ENCODE measurements at regions not wholly inside any gene's neighbourhood (a gene's known extent, or its start where the extent isn't known, plus 50 kb on each side); places are given as distances from the start of the nearest gene placed in this dataset.

- DNase-seq (ENCODE audit: low read depth): no peak
Measured at GRCh38 chr1:30534551-30534940, 188.8 kb downstream of the MATN1 start.

GRCh38 chr1:30533796-30534550 is 189.4 kb downstream of the MATN1 start:
- no peak for DNase-seq (ENCODE audit: low read depth)
- no peak for TF ChIP-seq MYC (IDR thresholded peaks at IDR 0.05; ENCODE audit: low read depth, low read length)
- no peak for TF ChIP-seq MAX (IDR thresholded peaks at IDR 0.05; ENCODE audit: low read depth, low read length)
- no peak for TF ChIP-seq POLR2A (IDR thresholded peaks at IDR 0.05; ENCODE audit: extremely low read depth, insufficient read length)
- TF ChIP-seq CTCF (IDR thresholded peaks at IDR 0.05; ENCODE audit: low read depth, low read length): no peak
- H3K4me3 ChIP-seq (ENCODE audit: low read depth, low read length): no peak overlapping the region

More at GRCh38 chr1:30534551-30534940, 188.8 kb downstream of the MATN1 start:
- no peak overlapping the region for H3K4me3 ChIP-seq (ENCODE audit: low read depth, low read length)
- no peak for TF ChIP-seq POLR2A (IDR thresholded peaks at IDR 0.05; ENCODE audit: extremely low read depth, insufficient read length)
- no peak for TF ChIP-seq MAX (IDR thresholded peaks at IDR 0.05; ENCODE audit: low read depth, low read length)
- no peak for TF ChIP-seq MYC (IDR thresholded peaks at IDR 0.05; ENCODE audit: low read depth, low read length)
- no peak for TF ChIP-seq CTCF (IDR thresholded peaks at IDR 0.05; ENCODE audit: low read depth, low read length)

- no peak for DNase-seq (ENCODE audit: low read depth)
- TF ChIP-seq CTCF (IDR thresholded peaks at IDR 0.05; ENCODE audit: low read depth, low read length): no peak
- no peak for TF ChIP-seq MAX (IDR thresholded peaks at IDR 0.05; ENCODE audit: low read depth, low read length)
- no peak for TF ChIP-seq MYC (IDR thresholded peaks at IDR 0.05; ENCODE audit: low read depth, low read length)
- TF ChIP-seq POLR2A (IDR thresholded peaks at IDR 0.05; ENCODE audit: extremely low read depth, insufficient read length): no peak
- H3K4me3 ChIP-seq (ENCODE audit: low read depth, low read length): no peak overlapping the region
Measured at GRCh38 chr1:30533141-30533540, 190.2 kb downstream of the MATN1 start.

GRCh38 chr1:30532621-30533020 is 190.8 kb downstream of the MATN1 start:
- TF ChIP-seq MAX (IDR thresholded peaks at IDR 0.05; ENCODE audit: low read depth, low read length): no peak
- TF ChIP-seq MYC (IDR thresholded peaks at IDR 0.05; ENCODE audit: low read depth, low read length): no peak
- TF ChIP-seq POLR2A (IDR thresholded peaks at IDR 0.05; ENCODE audit: extremely low read depth, insufficient read length): no peak
- no peak for TF ChIP-seq CTCF (IDR thresholded peaks at IDR 0.05; ENCODE audit: low read depth, low read length)
- DNase-seq (ENCODE audit: low read depth): no peak
- H3K4me3 ChIP-seq (ENCODE audit: low read depth, low read length): no peak overlapping the region

- TF ChIP-seq MYC (IDR thresholded peaks at IDR 0.05; ENCODE audit: low read depth, low read length): no peak
- TF ChIP-seq POLR2A (IDR thresholded peaks at IDR 0.05; ENCODE audit: extremely low read depth, insufficient read length): no peak
- TF ChIP-seq CTCF (IDR thresholded peaks at IDR 0.05; ENCODE audit: low read depth, low read length): no peak
- no peak for TF ChIP-seq MAX (IDR thresholded peaks at IDR 0.05; ENCODE audit: low read depth, low read length)
- DNase-seq (ENCODE audit: low read depth): no peak
- H3K4me3 ChIP-seq (ENCODE audit: low read depth, low read length): no peak overlapping the region
Measured at GRCh38 chr1:30527511-30528140, 195.8 kb downstream of the MATN1 start.

All from NB4 (cell line).